Lower leg skin (tissue), 3 donors: ENCODE measurements at regions not wholly inside any gene's neighbourhood (a gene's known extent, or its start where the extent isn't known, plus 50 kb on each side); places are given as distances from the start of the nearest gene placed in this dataset.

Experiments used
- CTCF ChIP-seq, 3 donors: fragments of 450-650 bp; IDR thresholded peaks; one replicate each; pipeline ENCODE4 v1.5.1; 2016; ENCODE audit warnings: antibody characterized with exemption in 3 of 3, mild to moderate bottlenecking in 3 of 3, moderate library complexity in 2 of 3
- POLR2A ChIP-seq, 2 donors: fragments of 450-650 bp; IDR thresholded peaks; one replicate each; pipeline ENCODE4 v1.6.1; 2016 to 2017; ENCODE audit warnings: antibody characterized with exemption in 2 of 2, mild to moderate bottlenecking in 1 of 2, moderate library complexity in 1 of 2

GRCh38 chr7:131667699-131668098 lies 111.3 kb upstream of the PODXL start:
- no peak for TF ChIP-seq POLR2A (IDR thresholded peaks at IDR 0.05)
- TF ChIP-seq CTCF (IDR thresholded peaks at IDR 0.05) = no peak
